NCI-H1105 (cell line): ENCODE measurements at regions not wholly inside any gene's neighbourhood (a gene's known extent, or its start where the extent isn't known, plus 50 kb on each side); places are given as distances from the start of the nearest gene placed in this dataset.

Source experiments
- DNase-seq: peaks from one replicate; lab custom pipeline; 2025; lab: John Stamatoyannopoulos, UW

DNA sequence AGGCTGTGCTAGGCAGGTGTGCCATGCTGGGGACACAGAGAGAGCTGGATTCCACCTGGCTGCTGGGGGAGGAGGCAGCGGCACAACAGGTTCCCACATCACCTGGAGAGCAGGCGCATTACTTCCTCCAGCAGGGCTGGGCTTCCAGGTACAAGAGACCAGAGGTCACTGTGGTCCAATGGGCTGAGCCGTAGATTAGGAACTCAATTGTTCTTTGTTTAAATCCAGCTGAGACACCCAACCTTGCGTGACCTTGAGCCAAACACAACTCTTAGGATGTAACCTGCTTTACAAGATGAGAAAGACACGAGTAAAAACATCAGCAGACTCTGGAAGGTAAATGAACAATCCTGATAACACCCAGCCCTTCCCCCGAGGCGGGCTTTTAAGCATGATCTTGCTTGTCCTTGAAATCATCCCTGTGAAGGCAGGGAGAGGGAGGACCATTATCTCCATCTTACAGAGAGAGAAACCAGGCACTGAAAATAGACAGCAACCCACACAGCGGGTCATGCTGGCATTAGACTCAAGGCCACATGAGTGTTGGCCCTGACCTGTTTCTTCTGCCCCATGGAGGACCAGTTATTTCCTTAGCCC is 216.5 kb upstream of the RREB1 start:
- DNase-seq = peak; percentile 72

GRCh38 chr6:6891949-6892461 is 215.8 kb upstream of the RREB1 start:
- no peak for DNase-seq

DNA sequence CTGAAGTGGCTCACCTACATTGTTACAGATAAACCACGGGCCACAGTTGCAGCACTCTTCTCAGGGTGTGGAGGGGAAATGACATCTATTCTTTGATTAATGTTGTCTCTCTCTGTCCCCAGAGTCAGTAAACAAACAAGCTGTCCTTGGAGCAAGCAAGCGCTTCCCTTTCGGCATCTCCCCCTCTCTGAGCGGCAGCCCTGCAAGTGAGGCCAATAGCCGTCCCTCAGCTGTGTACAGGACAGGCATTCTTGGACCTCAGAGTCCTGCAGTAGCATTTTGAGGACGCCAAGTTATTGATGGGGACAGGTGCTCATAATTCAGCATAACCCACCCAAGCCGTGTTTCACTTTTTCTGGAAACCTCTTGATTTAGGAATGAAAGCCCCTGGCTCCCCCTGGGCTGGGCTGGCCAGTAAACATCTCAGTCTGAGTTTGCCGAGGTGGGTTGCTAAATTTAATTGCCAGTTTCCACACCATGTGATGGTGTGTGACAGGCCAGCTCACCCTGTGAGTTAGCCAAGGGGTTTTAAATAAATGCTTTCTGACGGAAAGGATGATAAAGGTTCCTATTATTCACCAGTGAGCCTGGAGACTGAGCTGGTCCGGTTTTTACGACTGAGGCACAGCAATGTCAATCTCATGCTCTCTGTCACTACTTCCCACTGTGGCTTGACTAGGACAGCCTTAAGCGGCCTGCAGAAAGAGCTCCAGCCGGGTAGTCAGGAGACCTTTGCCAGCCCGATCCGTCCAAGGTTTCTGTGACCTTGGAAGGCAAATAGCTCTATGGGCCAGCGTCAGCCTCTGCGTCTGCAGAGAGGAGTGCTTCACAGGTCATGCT is 214.8 kb upstream of the RREB1 start:
- no peak for DNase-seq

- no peak for DNase-seq
Observed at GRCh38 chr6:6893701-6894100, 214.1 kb upstream of the RREB1 start.

- DNase-seq = no peak
Observed at GRCh38 chr6:6895929-6896328, 211.8 kb upstream of the RREB1 start.

GRCh38 chr6:6897140-6897539 is 210.6 kb upstream of the RREB1 start:
- no peak for DNase-seq

- DNase-seq = peak; percentile 58
Observed at GRCh38 chr6:6900569-6901204, 207.1 kb upstream of the RREB1 start.

GRCh38 chr6:6901205-6901719 is 206.5 kb upstream of the RREB1 start:
- DNase-seq = peak; percentile 58

DNA sequence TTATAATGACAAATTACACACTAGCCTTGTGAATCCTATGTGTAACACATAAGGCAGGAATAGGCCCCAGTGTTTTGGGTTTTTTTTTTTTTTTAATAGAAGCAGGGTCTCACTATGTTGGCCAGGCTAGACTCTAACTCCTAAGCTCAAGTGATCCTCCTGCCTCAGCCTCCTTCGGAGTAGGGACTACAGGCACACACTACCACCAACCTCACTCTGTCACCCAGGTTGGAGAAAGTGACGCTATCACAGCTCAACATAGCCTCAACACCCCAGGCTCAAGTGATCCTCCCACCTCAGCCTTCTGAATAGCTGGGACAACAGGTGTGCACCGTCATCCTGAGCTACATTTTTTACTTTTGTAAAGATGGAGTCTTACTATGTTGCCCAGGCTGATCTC is 205.8 kb upstream of the RREB1 start:
- no peak for DNase-seq

DNA sequence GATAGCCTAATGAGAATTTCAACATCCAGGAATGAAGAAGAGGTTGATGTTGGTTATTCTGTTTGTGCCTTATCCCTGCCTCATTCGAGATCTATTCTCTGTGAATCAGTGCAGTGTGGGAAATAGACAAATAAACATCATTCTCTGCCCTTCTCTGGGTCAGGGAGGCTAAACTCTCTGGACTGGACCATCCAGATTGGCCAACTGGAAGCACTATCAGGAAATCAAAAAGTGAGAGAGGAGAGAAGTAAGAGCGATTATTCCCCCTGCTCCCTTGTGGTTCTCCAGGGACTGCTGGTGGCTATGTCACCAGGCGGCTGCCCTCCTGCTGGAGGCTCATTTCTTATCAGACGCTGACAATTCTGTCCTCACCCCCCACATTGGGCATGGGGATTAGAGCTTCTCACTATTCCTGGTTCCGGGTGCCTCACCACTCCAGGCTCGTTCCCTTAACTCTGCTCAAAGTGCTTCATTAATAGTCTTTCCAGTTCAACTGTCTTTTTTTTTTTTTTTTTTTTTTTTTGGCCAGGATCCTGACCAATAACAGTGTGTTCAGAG is 201.7 kb upstream of the RREB1 start:
- DNase-seq = no peak

- DNase-seq = no peak
Observed at GRCh38 chr6:6906570-6907213, 201.1 kb upstream of the RREB1 start.

DNA sequence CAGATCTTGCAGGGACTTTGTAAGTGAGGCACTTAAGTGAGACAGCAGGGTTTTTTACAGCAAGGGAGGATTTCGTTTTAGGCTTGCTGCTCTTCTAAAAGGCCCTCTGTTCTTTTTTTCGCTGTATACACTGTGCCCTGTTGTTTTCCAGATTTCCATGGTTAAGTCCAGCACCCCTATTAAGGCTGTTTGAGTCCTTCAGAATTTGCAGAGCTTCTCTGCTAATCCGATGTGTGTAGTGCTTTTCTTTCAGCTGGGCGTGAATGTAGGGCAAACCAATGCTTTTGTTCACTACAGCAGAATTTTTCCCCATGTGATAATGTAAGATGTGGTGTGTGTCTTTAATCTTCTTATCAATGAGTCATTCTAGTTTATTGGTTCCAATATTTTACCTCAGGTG is 200.5 kb upstream of the RREB1 start:
- DNase-seq = no peak

DNA sequence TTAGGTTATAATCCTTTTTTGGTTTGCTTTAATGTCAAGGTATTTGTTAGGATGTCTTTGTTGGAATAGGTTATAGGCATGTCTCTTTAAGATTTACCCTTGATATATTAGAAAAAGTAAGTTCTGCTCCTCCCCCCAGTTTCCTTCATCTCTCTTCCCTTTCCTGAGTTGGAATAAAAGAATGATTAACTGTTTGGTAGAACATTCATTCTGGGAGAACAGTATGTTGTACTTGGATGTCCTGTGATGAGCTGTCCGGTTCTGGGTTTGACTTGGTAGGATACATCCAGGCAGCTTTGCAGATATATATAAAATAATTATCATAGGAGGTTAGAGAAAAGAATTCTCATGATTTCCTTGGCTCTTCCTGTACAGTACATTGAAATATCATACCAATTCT is 199.6 kb upstream of the RREB1 start:
- no peak for DNase-seq

GRCh38 chr6:6909111-6909510 is 198.7 kb upstream of the RREB1 start:
- no peak for DNase-seq

DNA sequence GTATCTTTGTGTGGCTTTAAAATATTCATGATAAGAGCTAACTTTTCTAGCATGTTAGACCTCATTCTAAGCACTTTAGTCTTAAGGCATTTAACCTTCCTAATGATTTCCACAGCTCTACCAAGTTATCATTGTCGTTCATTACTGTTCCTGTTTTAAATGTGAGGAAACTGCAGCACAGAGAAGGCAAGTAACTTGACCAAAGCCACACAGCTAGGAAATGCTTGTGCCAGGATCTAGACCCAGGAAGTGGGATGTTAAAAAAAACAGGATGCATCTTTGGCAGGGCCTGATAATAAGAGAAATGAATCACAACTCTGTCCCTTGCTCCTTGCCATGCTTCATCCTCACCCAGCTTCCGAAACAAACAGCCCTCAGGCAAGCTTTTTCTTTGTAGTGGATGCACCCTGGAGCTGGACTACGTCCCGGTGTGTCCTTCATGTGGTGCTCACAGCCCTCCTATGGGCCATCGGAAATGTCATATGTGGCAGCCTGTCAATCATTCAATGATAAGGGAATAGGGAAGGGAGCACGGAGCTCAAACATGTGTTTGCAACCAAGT is 196.9 kb upstream of the RREB1 start:
- no peak for DNase-seq

GRCh38 chr6:6911391-6911790 is 196.4 kb upstream of the RREB1 start:
- no peak for DNase-seq

- DNase-seq = no peak
Observed at GRCh38 chr6:6912817-6913744, 194.7 kb upstream of the RREB1 start.

DNA sequence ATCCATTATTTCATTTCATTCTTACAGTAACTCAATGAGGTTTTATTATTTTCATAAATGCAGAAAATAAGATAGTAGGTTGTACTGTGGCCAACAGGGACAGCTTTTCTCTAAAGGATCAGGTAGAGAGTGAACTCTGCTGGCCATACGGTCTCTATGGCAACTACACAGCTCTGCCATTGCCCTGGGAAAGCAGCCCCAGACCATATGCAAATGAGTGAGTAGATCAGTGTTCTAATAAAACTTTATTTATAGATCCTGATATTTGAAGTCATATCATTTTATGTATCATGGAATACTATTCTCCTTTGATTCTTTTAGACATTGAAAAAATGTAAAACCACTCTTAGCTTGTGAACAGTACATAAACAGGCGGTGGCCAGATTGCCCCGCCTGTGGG is 192.5 kb upstream of the RREB1 start:
- no peak for DNase-seq

DNA sequence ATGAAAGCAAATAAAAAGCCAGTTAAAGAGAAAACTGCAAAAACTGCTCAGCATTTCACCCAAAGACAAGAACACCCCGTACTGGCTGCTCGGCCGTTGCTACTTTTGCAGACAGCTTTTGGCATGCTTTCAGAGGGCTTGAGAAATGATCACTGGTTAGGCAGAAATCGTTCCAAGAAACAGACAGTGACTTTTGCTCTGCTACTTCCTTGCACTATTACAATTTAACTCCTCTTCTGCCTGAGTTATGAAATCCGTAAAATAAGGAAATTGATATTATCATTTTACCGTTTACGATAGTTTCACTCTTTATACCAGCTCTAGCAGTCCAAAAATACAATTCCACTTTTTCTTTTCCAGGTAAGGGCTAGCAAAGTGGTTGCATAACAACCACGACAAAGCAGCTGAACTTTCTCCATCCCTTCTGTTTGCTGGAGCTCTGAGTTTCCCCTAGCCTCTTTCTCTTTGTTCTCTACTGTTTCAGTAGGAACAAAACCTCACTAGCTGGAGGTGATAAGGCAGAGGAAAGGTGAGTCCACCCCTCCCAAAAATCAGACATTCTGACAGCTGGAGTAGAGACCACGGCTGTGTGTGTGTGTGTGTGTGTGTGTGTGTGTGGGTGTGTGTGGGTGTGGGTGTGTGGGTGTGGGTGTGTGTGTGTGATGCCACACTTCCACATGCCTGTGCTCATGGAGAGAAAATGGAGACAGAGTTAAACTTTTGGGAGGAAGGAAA is 191.8 kb upstream of the RREB1 start:
- no peak for DNase-seq

DNA sequence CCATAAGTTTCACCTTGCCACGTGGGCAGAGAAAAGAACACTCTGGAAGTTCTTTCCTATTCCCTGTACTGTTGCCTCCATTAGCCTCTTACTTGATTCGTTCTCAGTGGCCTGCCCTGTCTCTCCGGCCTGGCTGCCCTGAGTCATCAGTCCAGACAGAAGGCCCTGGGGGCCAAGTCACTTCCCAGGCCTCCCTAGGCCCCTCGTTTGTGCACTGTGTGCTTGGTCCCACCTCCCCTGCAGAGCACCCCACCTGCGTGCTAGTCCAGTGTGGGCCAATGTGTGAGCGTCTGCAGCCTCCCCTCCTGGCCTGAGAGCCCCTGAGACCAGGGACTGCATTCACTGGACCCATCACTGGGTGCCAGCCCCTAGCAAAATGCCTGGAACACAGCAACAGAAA is 191.2 kb upstream of the RREB1 start:
- DNase-seq = no peak
